NT2/D1 (cell line): ENCODE measurements at regions not wholly inside any gene's neighbourhood (a gene's known extent, or its start where the extent isn't known, plus 50 kb on each side); places are given as distances from the start of the nearest gene placed in this dataset.

Source experiments
- DNase-seq: peaks from one replicate; pipeline ENCODE4 v3.0.0-alpha.2; 2011; ENCODE audit warnings: low read depth, low spot score
- H3K27me3 ChIP-seq: 2 replicates; pipeline ENCODE4 v1.6.0; 2011; ENCODE audit warnings: mild to moderate bottlenecking; ENCODE audit not compliant: insufficient read length, insufficient read depth
- H3K36me3 ChIP-seq: 2 replicates; pipeline ENCODE4 v1.6.1; 2011; ENCODE audit warnings: mild to moderate bottlenecking, low read length, mixed read lengths; ENCODE audit not compliant: insufficient read depth, insufficient read length
- H3K4me1 ChIP-seq: 2 replicates; pipeline ENCODE4 v1.5.1; 2011; ENCODE audit not compliant: insufficient read depth, insufficient read length
- H3K4me3 ChIP-seq: 2 replicates; pipeline ENCODE4 v1.5.1; 2011; ENCODE audit warnings: low read depth; ENCODE audit not compliant: insufficient read length
- H3K9ac ChIP-seq: 2 replicates; pipeline ENCODE4 v1.6.0; 2011; ENCODE audit warnings: low read depth; ENCODE audit not compliant: insufficient read length
- H3K9me3 ChIP-seq: 2 replicates; pipeline ENCODE4 v1.5.1; 2011; ENCODE audit warnings: mild to moderate bottlenecking, low read length; ENCODE audit not compliant: insufficient read depth
- SUZ12 ChIP-seq: IDR thresholded peaks from 2 replicates; pipeline ENCODE4 v1.6.1; 2011; ENCODE audit not compliant: insufficient read length, insufficient read depth; ENCODE audit errors: extremely low read depth
- YY1 ChIP-seq: IDR thresholded peaks from 2 replicates; pipeline ENCODE4 v1.6.1; 2011; ENCODE audit not compliant: insufficient read length, insufficient read depth
- ZNF274 ChIP-seq: IDR thresholded peaks from 2 replicates; pipeline ENCODE4 v1.6.1; 2011; ENCODE audit warnings: mild to moderate bottlenecking, low read depth, low read length

DNA sequence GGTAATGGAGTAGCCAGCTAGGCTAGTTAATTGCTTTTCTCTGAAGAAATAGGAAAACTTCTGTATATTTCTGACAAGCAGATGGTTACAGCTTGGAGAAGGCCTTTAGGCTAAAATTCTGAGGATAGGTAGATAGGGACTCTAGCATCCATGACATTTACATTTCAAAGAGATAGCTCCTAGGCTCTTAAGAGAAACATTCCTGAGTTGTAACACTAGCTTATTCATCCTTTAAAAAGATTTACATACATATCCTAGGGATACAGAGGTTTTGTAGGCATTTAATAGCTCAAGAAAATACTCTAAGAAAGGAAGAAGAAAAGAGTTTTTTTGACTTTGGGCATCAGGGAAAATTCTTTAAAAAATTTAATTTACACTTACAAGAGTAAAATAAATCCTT is 130.9 kb upstream of the CCDC179 start:
- DNase-seq: peak; percentile 18
- Histone ChIP-seq H3K36me3 (no peaks in the 10 kb centered on the region), H3K4me1 (no peaks in the 10 kb centered on the region), H3K9me3 (peaks cover 67% of the 10 kb centered on the region), H3K4me3 (no peak overlapping the region), H3K9ac (no peak overlapping the region), H3K27me3 (no peaks in the 10 kb centered on the region)
- no peak for TF ChIP-seq YY1
- TF ChIP-seq SUZ12: no peak
- no peak for TF ChIP-seq ZNF274

DNA sequence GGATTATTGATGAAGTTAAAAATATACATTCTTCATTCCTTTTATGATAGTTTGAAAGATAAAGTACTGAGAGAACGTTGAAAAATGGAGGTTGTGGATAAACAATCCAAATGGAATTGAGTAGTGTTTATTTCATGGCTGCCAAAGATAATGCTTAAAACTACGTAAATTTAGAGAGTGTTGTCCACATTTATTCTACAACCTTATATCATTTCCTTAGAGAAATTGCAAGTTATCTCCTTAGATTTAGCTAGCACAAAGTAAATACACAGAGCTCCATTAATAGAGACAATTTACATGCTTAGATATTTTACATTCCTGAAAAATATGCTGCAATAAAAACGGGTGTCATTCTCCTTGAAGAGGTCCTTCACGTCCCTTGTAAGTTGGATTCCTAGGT is 146.5 kb upstream of the CCDC179 start:
- no peak overlapping the region for H3K9ac ChIP-seq
- no peaks in the 10 kb centered on the region for H3K27me3 ChIP-seq
- TF ChIP-seq YY1 (no peak), ZNF274 (no peak), SUZ12 (no peak)
- H3K36me3 ChIP-seq: no peaks in the 10 kb centered on the region
- peaks cover 10% of the 10 kb centered on the region; the same call in 1 of the 2 replicates for H3K9me3 ChIP-seq
- no peaks in the 10 kb centered on the region for H3K4me1 ChIP-seq
- DNase-seq: no peak
- H3K4me3 ChIP-seq: no peak overlapping the region

DNA sequence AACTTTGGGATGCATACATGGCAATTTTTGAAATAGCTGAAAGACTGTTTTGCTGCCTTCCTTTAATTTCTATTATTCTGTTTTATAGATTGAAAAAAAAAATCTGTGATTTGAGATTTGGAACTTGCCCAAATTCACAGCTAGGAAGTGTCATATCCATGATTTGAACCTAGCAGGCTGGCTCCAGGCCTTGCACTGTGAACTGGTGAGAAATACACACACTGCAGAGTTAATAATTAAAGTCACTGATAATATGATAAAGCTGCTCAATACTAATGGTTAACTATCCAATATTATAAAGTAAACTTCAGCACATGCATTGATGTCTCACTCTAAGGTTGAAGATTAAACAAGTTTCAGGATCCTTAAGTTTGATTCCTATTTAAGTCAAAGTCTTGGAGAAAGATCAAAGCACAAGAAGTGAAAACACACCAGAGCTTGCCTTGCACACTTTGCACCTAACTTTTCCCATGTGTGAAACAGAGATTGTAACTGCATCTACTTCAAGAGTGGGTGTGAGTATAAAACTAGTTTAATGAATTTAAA is 150.6 kb upstream of the CCDC179 start:
- no peaks in the 10 kb centered on the region for H3K9me3 ChIP-seq
- H3K4me3 ChIP-seq: no peak overlapping the region
- H3K27me3 ChIP-seq: no peaks in the 10 kb centered on the region
- no peak overlapping the region for H3K9ac ChIP-seq
- no peaks in the 10 kb centered on the region for H3K4me1 ChIP-seq
- H3K36me3 ChIP-seq: no peaks in the 10 kb centered on the region
- DNase-seq: no peak
- TF ChIP-seq SUZ12: no peak
- TF ChIP-seq ZNF274: no peak
- no peak for TF ChIP-seq YY1

DNA sequence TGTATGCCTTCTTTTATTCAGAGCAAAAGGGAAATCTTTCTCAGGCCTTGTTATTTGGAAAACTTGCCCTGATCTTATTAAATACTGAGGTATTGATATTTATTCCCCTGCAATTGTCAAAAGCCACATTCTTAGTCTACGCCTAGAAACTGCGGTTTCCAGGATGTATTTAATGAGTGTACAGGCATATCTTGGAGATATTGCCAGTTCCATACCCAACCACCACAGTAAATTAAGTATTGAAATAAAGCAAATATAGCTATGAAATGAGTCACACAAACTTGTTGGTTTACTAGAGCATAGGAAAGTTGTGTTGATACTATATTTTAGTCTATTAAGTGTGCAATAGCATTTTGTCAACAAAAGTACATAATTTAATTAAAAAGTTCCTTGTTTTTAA is 152.7 kb upstream of the CCDC179 start:
- H3K9ac ChIP-seq: no peak overlapping the region
- H3K36me3 ChIP-seq: no peaks in the 10 kb centered on the region
- H3K4me3 ChIP-seq: no peak overlapping the region
- H3K27me3 ChIP-seq: no peaks in the 10 kb centered on the region
- no peaks in the 10 kb centered on the region for H3K4me1 ChIP-seq
- DNase-seq: no peak
- TF ChIP-seq ZNF274: no peak
- no peak for TF ChIP-seq SUZ12
- no peak for TF ChIP-seq YY1
- no peaks in the 10 kb centered on the region for H3K9me3 ChIP-seq

DNA sequence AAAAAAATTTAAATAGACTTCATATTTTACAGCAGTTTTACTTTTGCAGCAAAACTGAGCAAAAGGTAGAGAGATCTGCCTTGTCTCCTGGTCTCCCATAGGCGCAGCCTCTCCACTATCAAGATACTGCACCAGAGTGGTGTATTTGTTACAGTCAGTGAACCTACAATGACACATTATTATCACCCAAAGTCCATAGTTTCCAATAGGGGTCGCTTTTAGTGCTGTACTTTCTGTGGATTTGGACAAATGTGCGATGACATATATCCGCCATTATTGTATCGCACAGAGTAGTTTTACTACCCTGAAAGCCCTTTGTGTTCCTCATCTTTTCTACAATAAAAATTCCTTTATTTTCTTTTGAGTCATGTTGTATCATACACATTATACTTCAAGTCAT is 153.2 kb upstream of the CCDC179 start:
- Histone ChIP-seq H3K9ac (no peak overlapping the region), H3K4me3 (no peak overlapping the region), H3K36me3 (no peaks in the 10 kb centered on the region), H3K27me3 (no peaks in the 10 kb centered on the region), H3K4me1 (no peaks in the 10 kb centered on the region), H3K9me3 (no peaks in the 10 kb centered on the region)
- no peak for DNase-seq
- TF ChIP-seq ZNF274 (no peak), SUZ12 (no peak), YY1 (no peak)

DNA sequence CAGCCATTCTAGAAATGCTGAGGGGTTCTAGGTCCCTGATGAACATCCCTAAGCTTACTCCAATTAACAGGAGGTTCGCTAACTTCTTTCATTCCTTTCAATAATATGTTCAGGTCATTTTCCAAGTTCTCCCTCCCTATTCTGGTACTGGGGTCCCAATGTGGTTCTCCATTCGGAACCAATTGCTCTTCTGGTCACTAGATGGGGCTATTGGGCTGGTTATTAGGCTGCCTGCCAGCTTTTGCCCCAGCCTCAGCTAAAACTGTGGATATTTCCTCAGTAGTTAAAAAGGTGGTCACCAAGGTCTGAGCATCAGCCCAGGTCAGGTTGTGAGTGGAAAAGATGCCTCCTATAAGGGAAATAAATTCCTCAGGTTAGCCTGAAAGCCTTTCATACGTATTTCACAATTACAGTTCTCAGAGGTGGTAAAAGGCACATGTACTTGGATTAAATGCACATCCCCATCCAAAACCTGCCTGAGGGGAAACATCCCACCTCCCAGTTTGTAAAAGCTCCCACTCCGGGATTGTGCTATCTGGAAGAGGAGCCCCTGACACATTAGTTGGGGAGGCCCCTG is 161.1 kb upstream of the CCDC179 start:
- no peaks in the 10 kb centered on the region for H3K9me3 ChIP-seq
- no peaks in the 10 kb centered on the region for H3K4me1 ChIP-seq
- TF ChIP-seq YY1 (no peak), ZNF274 (no peak), SUZ12 (no peak)
- DNase-seq: peak; percentile 11
- H3K36me3 ChIP-seq: no peaks in the 10 kb centered on the region
- no peak overlapping the region for H3K4me3 ChIP-seq
- no peak overlapping the region for H3K9ac ChIP-seq
- no peaks in the 10 kb centered on the region for H3K27me3 ChIP-seq

DNA sequence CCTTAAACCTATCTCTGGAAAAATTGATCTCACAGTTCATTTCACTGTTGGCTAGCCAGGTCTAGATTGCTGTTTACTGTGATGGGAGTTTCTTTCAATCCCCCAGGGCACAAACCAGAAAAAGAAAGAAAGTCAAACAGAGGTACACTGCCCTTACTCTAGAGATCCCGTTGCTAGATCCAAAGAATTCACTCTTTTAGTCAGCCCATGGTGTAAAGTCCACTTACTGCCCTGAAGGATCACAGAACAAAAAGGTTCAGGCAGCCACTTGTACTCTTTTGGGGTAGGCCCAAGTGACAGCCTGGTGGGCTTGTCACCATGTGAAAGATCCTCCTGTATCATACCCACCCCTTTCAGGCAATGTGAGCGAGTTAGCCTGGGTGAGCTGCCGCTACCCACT is 162.6 kb upstream of the CCDC179 start:
- Histone ChIP-seq H3K4me1 (no peaks in the 10 kb centered on the region), H3K9me3 (no peaks in the 10 kb centered on the region), H3K9ac (no peak overlapping the region), H3K4me3 (no peak overlapping the region), H3K27me3 (no peaks in the 10 kb centered on the region), H3K36me3 (no peaks in the 10 kb centered on the region)
- no peak for TF ChIP-seq YY1
- TF ChIP-seq SUZ12: no peak
- TF ChIP-seq ZNF274: no peak
- DNase-seq: no peak

DNA sequence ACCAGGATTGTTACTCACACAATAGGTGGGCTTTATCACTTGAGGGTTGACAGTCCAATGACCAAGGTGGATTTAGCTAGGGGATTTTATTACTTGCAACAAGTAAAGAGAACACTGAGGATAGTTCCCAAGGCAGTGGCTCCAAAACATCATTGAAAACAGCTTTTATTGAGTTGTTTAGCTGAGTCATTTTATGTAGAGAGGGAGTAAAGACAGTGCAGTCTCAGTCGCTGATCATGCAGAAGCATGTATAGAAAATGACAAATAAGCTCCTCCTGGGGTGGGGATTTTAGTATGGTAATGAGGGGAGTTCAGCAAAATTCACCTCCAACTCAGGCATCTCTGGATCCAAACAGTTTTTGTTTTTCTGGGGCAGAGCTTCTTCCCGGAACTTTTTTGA is 163.0 kb upstream of the CCDC179 start:
- TF ChIP-seq YY1 (no peak), SUZ12 (no peak), ZNF274 (no peak)
- H3K4me1 ChIP-seq: no peaks in the 10 kb centered on the region
- H3K4me3 ChIP-seq: no peak overlapping the region
- no peaks in the 10 kb centered on the region for H3K36me3 ChIP-seq
- no peak overlapping the region for H3K9ac ChIP-seq
- no peak for DNase-seq
- H3K27me3 ChIP-seq: no peaks in the 10 kb centered on the region
- H3K9me3 ChIP-seq: no peaks in the 10 kb centered on the region
